ENCODE measurements at regions not wholly inside any gene's neighbourhood (a gene's known extent, or its start where the extent isn't known, plus 50 kb on each side); places are given as distances from the start of the nearest gene placed in this dataset.

GRCh38 chr6:15872241-15873103 is 209.6 kb upstream of the DTNBP1 start:
- TF ChIP-seq, protein P1, sequence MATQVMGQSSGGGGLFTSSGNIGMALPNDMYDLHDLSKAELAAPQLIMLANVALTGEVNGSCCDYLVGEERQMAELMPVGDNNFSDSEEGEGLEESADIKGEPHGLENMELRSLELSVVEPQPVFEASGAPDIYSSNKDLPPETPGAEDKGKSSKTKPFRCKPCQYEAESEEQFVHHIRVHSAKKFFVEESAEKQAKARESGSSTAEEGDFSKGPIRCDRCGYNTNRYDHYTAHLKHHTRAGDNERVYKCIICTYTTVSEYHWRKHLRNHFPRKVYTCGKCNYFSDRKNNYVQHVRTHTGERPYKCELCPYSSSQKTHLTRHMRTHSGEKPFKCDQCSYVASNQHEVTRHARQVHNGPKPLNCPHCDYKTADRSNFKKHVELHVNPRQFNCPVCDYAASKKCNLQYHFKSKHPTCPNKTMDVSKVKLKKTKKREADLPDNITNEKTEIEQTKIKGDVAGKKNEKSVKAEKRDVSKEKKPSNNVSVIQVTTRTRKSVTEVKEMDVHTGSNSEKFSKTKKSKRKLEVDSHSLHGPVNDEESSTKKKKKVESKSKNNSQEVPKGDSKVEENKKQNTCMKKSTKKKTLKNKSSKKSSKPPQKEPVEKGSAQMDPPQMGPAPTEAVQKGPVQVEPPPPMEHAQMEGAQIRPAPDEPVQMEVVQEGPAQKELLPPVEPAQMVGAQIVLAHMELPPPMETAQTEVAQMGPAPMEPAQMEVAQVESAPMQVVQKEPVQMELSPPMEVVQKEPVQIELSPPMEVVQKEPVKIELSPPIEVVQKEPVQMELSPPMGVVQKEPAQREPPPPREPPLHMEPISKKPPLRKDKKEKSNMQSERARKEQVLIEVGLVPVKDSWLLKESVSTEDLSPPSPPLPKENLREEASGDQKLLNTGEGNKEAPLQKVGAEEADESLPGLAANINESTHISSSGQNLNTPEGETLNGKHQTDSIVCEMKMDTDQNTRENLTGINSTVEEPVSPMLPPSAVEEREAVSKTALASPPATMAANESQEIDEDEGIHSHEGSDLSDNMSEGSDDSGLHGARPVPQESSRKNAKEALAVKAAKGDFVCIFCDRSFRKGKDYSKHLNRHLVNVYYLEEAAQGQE (IDR thresholded peaks at IDR 0.05; ENCODE audit: insufficient replicate concordance, low read depth), result no peak
- Histone ChIP-seq H3K27me3 (ENCODE audit: insufficient read depth, poor library complexity, severe bottlenecking) (no peaks in the 10 kb centered on the region), H3K4me3 (replicated peaks; ENCODE audit: insufficient read depth, low read length) (no peak overlapping the region), H3K27ac (replicated peaks) (no peak overlapping the region)
- DNase-seq (ENCODE audit: low read depth in 1 of 2, low spot score in 1 of 2), result no peak

GRCh38 chr6:15871276-15871675 is 208.4 kb upstream of the DTNBP1 start:
- H3K4me3 ChIP-seq (replicated peaks; ENCODE audit: insufficient read depth, low read length), result no peak overlapping the region
- TF ChIP-seq SPI1 (IDR thresholded peaks at IDR 0.05; ENCODE audit: borderline replicate concordance, low read depth), result no peak
- no peak for TF ChIP-seq POLR2AphosphoS5 (IDR thresholded peaks at IDR 0.05; ENCODE audit: low read depth)
- TF ChIP-seq, protein P1 (IDR thresholded peaks at IDR 0.05; ENCODE audit: insufficient replicate concordance, low read depth), result no peak
- TF ChIP-seq GABPA (IDR thresholded peaks at IDR 0.05; ENCODE audit: low read depth), result no peak
- TF ChIP-seq, protein P2, sequence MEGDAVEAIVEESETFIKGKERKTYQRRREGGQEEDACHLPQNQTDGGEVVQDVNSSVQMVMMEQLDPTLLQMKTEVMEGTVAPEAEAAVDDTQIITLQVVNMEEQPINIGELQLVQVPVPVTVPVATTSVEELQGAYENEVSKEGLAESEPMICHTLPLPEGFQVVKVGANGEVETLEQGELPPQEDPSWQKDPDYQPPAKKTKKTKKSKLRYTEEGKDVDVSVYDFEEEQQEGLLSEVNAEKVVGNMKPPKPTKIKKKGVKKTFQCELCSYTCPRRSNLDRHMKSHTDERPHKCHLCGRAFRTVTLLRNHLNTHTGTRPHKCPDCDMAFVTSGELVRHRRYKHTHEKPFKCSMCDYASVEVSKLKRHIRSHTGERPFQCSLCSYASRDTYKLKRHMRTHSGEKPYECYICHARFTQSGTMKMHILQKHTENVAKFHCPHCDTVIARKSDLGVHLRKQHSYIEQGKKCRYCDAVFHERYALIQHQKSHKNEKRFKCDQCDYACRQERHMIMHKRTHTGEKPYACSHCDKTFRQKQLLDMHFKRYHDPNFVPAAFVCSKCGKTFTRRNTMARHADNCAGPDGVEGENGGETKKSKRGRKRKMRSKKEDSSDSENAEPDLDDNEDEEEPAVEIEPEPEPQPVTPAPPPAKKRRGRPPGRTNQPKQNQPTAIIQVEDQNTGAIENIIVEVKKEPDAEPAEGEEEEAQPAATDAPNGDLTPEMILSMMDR (IDR thresholded peaks at IDR 0.05; ENCODE audit: insufficient read depth, low read length), result no peak
- no peak overlapping the region for H3K27ac ChIP-seq (replicated peaks)
- H3K27me3 ChIP-seq (ENCODE audit: insufficient read depth, poor library complexity, severe bottlenecking), result no peaks in the 10 kb centered on the region
- no peak for DNase-seq (ENCODE audit: low read depth in 1 of 2, low spot score in 1 of 2)

- TF ChIP-seq, protein P2 (IDR thresholded peaks at IDR 0.05; ENCODE audit: insufficient read depth, low read length), result no peak
- TF ChIP-seq POLR2AphosphoS5 (IDR thresholded peaks at IDR 0.05; ENCODE audit: low read depth), result no peak
- no peaks in the 10 kb centered on the region for H3K27me3 ChIP-seq (ENCODE audit: insufficient read depth, poor library complexity, severe bottlenecking)
- no peak overlapping the region for H3K27ac ChIP-seq (replicated peaks)
- H3K4me3 ChIP-seq (replicated peaks; ENCODE audit: insufficient read depth, low read length), result no peak overlapping the region
- DNase-seq (ENCODE audit: low read depth in 1 of 2, low spot score in 1 of 2), result peak; percentile 36 to 48
Measured at GRCh38 chr6:15870333-15871043, 207.7 kb upstream of the DTNBP1 start.

- no peak overlapping the region for H3K4me3 ChIP-seq (replicated peaks; ENCODE audit: insufficient read depth, low read length)
- no peaks in the 10 kb centered on the region for H3K27me3 ChIP-seq (ENCODE audit: insufficient read depth, poor library complexity, severe bottlenecking)
- TF ChIP-seq GABPA (IDR thresholded peaks at IDR 0.05; ENCODE audit: low read depth) (no peak), SPI1 (IDR thresholded peaks at IDR 0.05; ENCODE audit: borderline replicate concordance, low read depth) (no peak), POLR2AphosphoS5 (IDR thresholded peaks at IDR 0.05; ENCODE audit: low read depth) (no peak)
- TF ChIP-seq, protein P1 (IDR thresholded peaks at IDR 0.05; ENCODE audit: insufficient replicate concordance, low read depth), result no peak
- TF ChIP-seq, protein P2 (IDR thresholded peaks at IDR 0.05; ENCODE audit: insufficient read depth, low read length), result no peak
- no peak for DNase-seq (ENCODE audit: low read depth in 1 of 2, low spot score in 1 of 2)
- H3K27ac ChIP-seq (replicated peaks), result no peak overlapping the region
Measured at GRCh38 chr6:15864708-15865062, 201.9 kb upstream of the DTNBP1 start.

Data from HL-60 (cell line).